ENCODE measurements at regions not wholly inside any gene's neighbourhood (a gene's known extent, or its start where the extent isn't known, plus 50 kb on each side); places are given as distances from the start of the nearest gene placed in this dataset.

GRCh38 chr6:105873799-105874198 is 212.3 kb upstream of the PRDM1 start (continued):
- TF ChIP-seq CCAR2 (optimal IDR thresholded peaks at IDR 0.05; ENCODE audit: low read depth, low read length) (no peak), ARNT2 (CRISPR knock-in tag; IDR thresholded peaks at IDR 0.05; ENCODE audit: low read depth) (no peak), ZBTB25 (CRISPR knock-in tag; IDR thresholded peaks at IDR 0.05) (no peak), ZNF30 (CRISPR knock-in tag; IDR thresholded peaks at IDR 0.05) (no peak), NFE2 (CRISPR knock-in tag; IDR thresholded peaks at IDR 0.05) (no peak), MEIS1 (CRISPR knock-in tag; IDR thresholded peaks at IDR 0.05; ENCODE audit: borderline replicate concordance) (no peak)

- Histone ChIP-seq H4K20me1 (ENCODE audit: insufficient read depth, low read length) (no peaks in the 10 kb centered on the region), H3K36me3 (replicated peaks in 1 of 2; ENCODE audit: control insufficient read depth in 1 of 2, insufficient read depth in 2 of 2, low read length in 2 of 2) (no peaks in the 10 kb centered on the region), H3K4me1 (ENCODE audit: insufficient read depth, low read length) (no peaks in the 10 kb centered on the region), H3K4me2 (ENCODE audit: low read depth, low read length) (no peak overlapping the region), H3K27me3 (ENCODE audit: control insufficient read depth in 1 of 2, insufficient read depth in 2 of 2, low read length in 2 of 2) (peaks cover 1 to 20% of the 10 kb centered on the region in 2 experiments; a peak in 1 of 5 replicates), H3K4me3 (replicated peaks in 1 of 3; ENCODE audit: insufficient read depth in 1 of 3, low read depth in 2 of 3, low read length in 3 of 3) (no peak overlapping the region), H3K9ac (ENCODE audit: insufficient read depth, low read depth, low read length) (no peak overlapping the region), H3K27ac (ENCODE audit: extremely low read length, insufficient read depth, low read length) (no peak overlapping the region), H3K79me2 (ENCODE audit: insufficient read depth, low read length) (no peaks in the 10 kb centered on the region), H2AFZ (ENCODE audit: low read length) (no peak overlapping the region), H3K9me3 (ENCODE audit: low read length) (no peaks in the 10 kb centered on the region)
- intact Hi-C loops (cut with micrococcal nuclease; ENCODE audit: unreplicated experiment) (no loop called here), in situ Hi-C loops (cut with HindIII; ENCODE audit: extremely low pct_ligation_motif_present, low pct_unique_long_range_greater_than_20kb) (no loop called here)
- ChIA-PET CTCF (ENCODE audit: low intra/inter-chr PET ratio, low total read pairs) (no interaction called here), POLR2A (no interaction called here)
- ATAC-seq, result no peak
- DNase-seq (ENCODE audit: low spot score), result no peak
- BruUV-seq (replicated peaks), result no TSS peak
- FAIRE-seq, result no peak
- TF ChIP-seq ZNF234 (CRISPR knock-in tag; conservative IDR thresholded peaks at IDR 0.05) (no peak), FOXM1 (CRISPR knock-in tag; IDR thresholded peaks at IDR 0.05) (no peak), JDP2 (CRISPR knock-in tag; IDR thresholded peaks at IDR 0.05; ENCODE audit: borderline replicate concordance) (no peak), FOXO4 (CRISPR knock-in tag; conservative IDR thresholded peaks at IDR 0.05) (no peak), ZFP41 (CRISPR knock-in tag; IDR thresholded peaks at IDR 0.05; ENCODE audit: borderline replicate concordance) (no peak), ATF3 (CRISPR knock-in tag; IDR thresholded peaks at IDR 0.05) (no peak)
- 4% methylated on average over 2 of the region's 2 CpGs for WGBS (ENCODE audit: low lambda C conversion rate)
These were observed 212.9 kb upstream of the PRDM1 start for GRCh38 chr6:105873211-105873704.
